NT2/D1 (cell line): ENCODE measurements at regions not wholly inside any gene's neighbourhood (a gene's known extent, or its start where the extent isn't known, plus 50 kb on each side); places are given as distances from the start of the nearest gene placed in this dataset.

Experiments used
- SUZ12 ChIP-seq: IDR thresholded peaks from 2 replicates; pipeline ENCODE4 v1.6.1; 2011; ENCODE audit not compliant: insufficient read length, insufficient read depth; ENCODE audit errors: extremely low read depth
- YY1 ChIP-seq: IDR thresholded peaks from 2 replicates; pipeline ENCODE4 v1.6.1; 2011; ENCODE audit not compliant: insufficient read length, insufficient read depth
- ZNF274 ChIP-seq: IDR thresholded peaks from 2 replicates; pipeline ENCODE4 v1.6.1; 2011; ENCODE audit warnings: mild to moderate bottlenecking, low read depth, low read length

DNA sequence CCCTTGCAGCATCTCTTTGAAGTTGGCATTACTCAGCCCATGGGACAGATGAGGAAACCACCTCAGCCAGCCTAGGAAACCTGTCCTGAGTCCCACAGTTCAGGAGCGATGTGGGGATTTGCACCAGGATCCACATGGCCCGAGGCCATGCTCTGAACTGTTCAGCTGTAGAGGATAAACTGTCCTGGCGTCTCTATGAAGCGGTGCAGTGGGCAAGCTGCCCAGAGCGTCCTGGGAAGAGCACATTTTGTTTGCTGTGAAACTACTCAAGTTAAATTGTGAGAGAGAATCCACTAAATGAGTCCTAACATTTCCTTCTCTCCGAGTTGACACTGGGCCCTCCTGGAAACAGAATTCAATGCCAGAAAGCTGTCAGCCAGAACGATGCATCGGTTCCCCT lies 276.6 kb upstream of the TNRC6C start:
- TF ChIP-seq ZNF274 (no peak), YY1 (no peak), SUZ12 (no peak)
